ENCODE measurements at regions not wholly inside any gene's neighbourhood (a gene's known extent, or its start where the extent isn't known, plus 50 kb on each side); places are given as distances from the start of the nearest gene placed in this dataset.

DNA sequence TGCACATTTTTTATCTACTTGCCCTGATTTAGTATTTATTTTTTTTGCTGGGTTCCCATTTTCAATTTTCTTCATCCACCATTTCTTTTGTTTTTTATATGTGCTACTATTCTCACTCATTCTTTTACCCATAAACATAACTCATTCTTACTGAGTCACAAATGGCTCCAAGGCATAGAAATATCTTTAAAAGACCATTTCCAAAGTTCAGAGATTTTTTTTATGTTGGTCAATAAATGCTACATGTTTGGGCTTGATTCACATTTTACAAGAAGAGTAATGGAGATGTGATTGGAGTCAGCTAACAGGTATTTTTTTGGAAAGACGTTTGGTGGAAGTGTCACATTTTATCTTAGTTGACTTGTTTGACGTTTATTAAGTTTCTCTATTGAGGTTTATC lies 1303.2 kb upstream of the LRRTM3 start:
- H3K27ac Mint-ChIP-seq (ENCODE audit: unreplicated experiment): no peak overlapping the region
- H3K9me3 Mint-ChIP-seq (ENCODE audit: unreplicated experiment): no peaks in the 10 kb centered on the region
- intact Hi-C loops (cut with micrococcal nuclease; ENCODE audit: unreplicated experiment): no loop called here
- H3K36me3 ChIP-seq (ENCODE audit: control insufficient read depth, insufficient read depth, low read length): no peaks in the 10 kb centered on the region
- H3K27me3 ChIP-seq (replicated peaks; ENCODE audit: control insufficient read depth, insufficient read depth, low read length): no peaks in the 10 kb centered on the region
- H3K9me3 ChIP-seq: no peaks in the 10 kb centered on the region
- CTCF ChIA-PET: no interaction called here
- TF ChIP-seq CTCF (IDR thresholded peaks at IDR 0.05; ENCODE audit: insufficient read depth in 1 of 2, low read depth in 1 of 2, low read length in 1 of 2, severe bottlenecking in 1 of 2, unreplicated experiment in 1 of 2): no peak
- no peak overlapping the region for H3K4me3 ChIP-seq (ENCODE audit: low read depth, low read length)
- no peaks in the 10 kb centered on the region for H3K27me3 Mint-ChIP-seq (ENCODE audit: insufficient read depth, unreplicated experiment)
- H3K4me1 ChIP-seq: no peaks in the 10 kb centered on the region
- H3K4me1 Mint-ChIP-seq (ENCODE audit: low read depth, unreplicated experiment): no peaks in the 10 kb centered on the region
- POLR2A ChIA-PET: no interaction called here
- H3K4me3 Mint-ChIP-seq (ENCODE audit: unreplicated experiment): no peak overlapping the region
- BruUV-seq (replicated peaks): no TSS peak
- H3K36me3 Mint-ChIP-seq (ENCODE audit: insufficient read depth, unreplicated experiment): no peaks in the 10 kb centered on the region
- DNase-seq: no peak

DNA sequence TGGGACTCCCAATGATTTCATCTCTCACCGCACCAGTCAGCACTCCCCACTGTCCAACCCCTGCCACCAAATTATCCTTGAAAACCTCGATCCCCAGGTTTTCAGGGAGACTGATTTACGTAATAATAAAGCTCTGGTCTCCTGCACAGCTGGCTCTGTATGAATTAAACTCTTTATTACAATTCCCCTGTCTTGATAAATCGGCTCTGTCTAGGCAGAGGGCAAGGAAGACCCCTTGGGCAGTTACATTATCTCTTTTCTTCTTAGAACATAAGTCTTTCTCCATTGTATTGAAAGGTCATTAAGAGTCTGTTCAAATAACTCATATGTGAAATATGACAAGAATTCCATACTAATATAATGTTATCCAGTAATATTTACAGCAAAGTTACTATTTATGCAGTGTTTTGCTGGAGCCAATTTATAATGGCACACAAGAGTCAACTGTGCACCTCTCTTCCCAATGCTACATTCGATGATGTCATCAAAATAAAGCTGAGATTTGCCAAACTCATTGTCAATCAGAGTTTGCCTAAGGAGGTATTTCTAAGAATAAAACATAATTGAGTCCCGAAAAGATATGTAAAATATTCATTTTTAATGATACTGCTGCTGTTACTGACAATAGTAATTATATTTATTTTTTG lies 1297.2 kb upstream of the LRRTM3 start:
- Histone ChIP-seq H3K4me1 (no peaks in the 10 kb centered on the region), H3K36me3 (ENCODE audit: control insufficient read depth, insufficient read depth, low read length) (no peaks in the 10 kb centered on the region), H3K27me3 (replicated peaks; ENCODE audit: control insufficient read depth, insufficient read depth, low read length) (no peaks in the 10 kb centered on the region), H3K4me3 (ENCODE audit: low read depth, low read length) (no peak overlapping the region), H3K9me3 (0 out of 2 replicates have a peak, but pooled peaks cover 2% of the 10 kb centered on the region)
- BruUV-seq (replicated peaks): no TSS peak
- Mint-ChIP-seq H3K4me3 (ENCODE audit: unreplicated experiment) (no peak overlapping the region), H3K4me1 (ENCODE audit: low read depth, unreplicated experiment) (no peaks in the 10 kb centered on the region), H3K27ac (ENCODE audit: unreplicated experiment) (no peak overlapping the region), H3K27me3 (ENCODE audit: insufficient read depth, unreplicated experiment) (no peaks in the 10 kb centered on the region), H3K36me3 (ENCODE audit: insufficient read depth, unreplicated experiment) (no peaks in the 10 kb centered on the region), H3K9me3 (ENCODE audit: unreplicated experiment) (peaks cover 10% of the 10 kb centered on the region)
- intact Hi-C loops (cut with micrococcal nuclease; ENCODE audit: unreplicated experiment): no loop called here
- TF ChIP-seq CTCF (IDR thresholded peaks at IDR 0.05; ENCODE audit: insufficient read depth in 1 of 2, low read depth in 1 of 2, low read length in 1 of 2, severe bottlenecking in 1 of 2, unreplicated experiment in 1 of 2): no peak
- DNase-seq: no peak
- CTCF ChIA-PET: no interaction called here
- POLR2A ChIA-PET: no interaction called here

DNA sequence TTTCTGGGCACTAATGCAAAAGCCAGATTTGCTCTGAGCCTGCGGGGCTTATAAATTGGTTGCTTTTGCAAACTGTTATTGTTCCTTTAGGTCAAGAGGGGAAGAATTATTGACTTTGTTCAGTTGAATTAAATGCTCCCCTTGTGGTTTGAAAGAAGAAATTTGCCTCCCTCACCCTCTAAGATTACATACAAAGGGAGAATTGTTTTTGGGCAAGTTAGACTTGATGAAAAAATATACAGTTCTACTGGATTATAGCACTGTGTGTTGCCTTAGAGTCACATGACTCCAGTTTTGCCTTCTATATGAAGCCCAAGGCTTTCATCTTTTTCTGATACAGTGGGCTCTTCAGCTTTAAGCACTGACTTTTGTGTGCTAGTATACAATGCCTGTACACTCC lies 1265.8 kb upstream of the LRRTM3 start:
- Histone ChIP-seq H3K4me1 (no peaks in the 10 kb centered on the region), H3K36me3 (ENCODE audit: control insufficient read depth, insufficient read depth, low read length) (no peaks in the 10 kb centered on the region), H3K9me3 (peaks cover 18% of the 10 kb centered on the region; the same call in 1 of the 2 replicates), H3K27me3 (replicated peaks; ENCODE audit: control insufficient read depth, insufficient read depth, low read length) (no peaks in the 10 kb centered on the region), H3K4me3 (ENCODE audit: low read depth, low read length) (no peak overlapping the region)
- peaks cover 47% of the 10 kb centered on the region for H3K9me3 Mint-ChIP-seq (ENCODE audit: unreplicated experiment)
- no peaks in the 10 kb centered on the region for H3K4me1 Mint-ChIP-seq (ENCODE audit: low read depth, unreplicated experiment)
- TF ChIP-seq CTCF (IDR thresholded peaks at IDR 0.05; ENCODE audit: insufficient read depth in 1 of 2, low read depth in 1 of 2, low read length in 1 of 2, severe bottlenecking in 1 of 2, unreplicated experiment in 1 of 2): no peak
- no peak overlapping the region for H3K4me3 Mint-ChIP-seq (ENCODE audit: unreplicated experiment)
- ChIA-PET CTCF (no interaction called here), POLR2A (no interaction called here)
- no peak for DNase-seq
- H3K36me3 Mint-ChIP-seq (ENCODE audit: insufficient read depth, unreplicated experiment): no peaks in the 10 kb centered on the region
- BruUV-seq (replicated peaks): no TSS peak
- no peaks in the 10 kb centered on the region for H3K27me3 Mint-ChIP-seq (ENCODE audit: insufficient read depth, unreplicated experiment)
- intact Hi-C loops (cut with micrococcal nuclease; ENCODE audit: unreplicated experiment): no loop called here
- no peak overlapping the region for H3K27ac Mint-ChIP-seq (ENCODE audit: unreplicated experiment)

All from Caco-2 (cell line).